ENCODE measurements at regions not wholly inside any gene's neighbourhood (a gene's known extent, or its start where the extent isn't known, plus 50 kb on each side); places are given as distances from the start of the nearest gene placed in this dataset.

- no TSS peak for BruUV-seq (replicated peaks)
- in situ Hi-C loops (cut with HindIII; ENCODE audit: extremely low pct_ligation_motif_present, low pct_unique_long_range_greater_than_20kb) (no loop called here), intact Hi-C loops (cut with micrococcal nuclease; ENCODE audit: unreplicated experiment) (no loop called here)
- no peak overlapping the region for H3K27ac ChIP-seq (ENCODE audit: extremely low read length, insufficient read depth, low read length)
- peak; percentile 52; the same call in 1 of the 2 replicates for TF ChIP-seq MAFF (IDR thresholded peaks at IDR 0.05; ENCODE audit: low read depth, low read length)
- no peak for TF ChIP-seq ETS1 (CRISPR knock-in tag; IDR thresholded peaks at IDR 0.05)
- peak; percentile 38 to 68; a peak in 2 of 4 replicates for TF ChIP-seq MAFK (conservative IDR thresholded peaks at IDR 0.05 in 1 of 2, IDR thresholded peaks at IDR 0.05 in 1 of 2; ENCODE audit: low read length in 2 of 2)
- H3K4me1 ChIP-seq (ENCODE audit: insufficient read depth, low read length): no peaks in the 10 kb centered on the region
- no peaks in the 10 kb centered on the region for H3K36me3 ChIP-seq (replicated peaks in 1 of 2; ENCODE audit: control insufficient read depth in 1 of 2, insufficient read depth in 2 of 2, low read length in 2 of 2)
- no peak overlapping the region for H3K4me2 ChIP-seq (ENCODE audit: low read depth, low read length)
- FAIRE-seq (no peak), ATAC-seq (no peak), DNase-seq (ENCODE audit: low spot score) (no peak)
- 14% methylated on average over 2 of the region's 2 CpGs for WGBS (ENCODE audit: low lambda C conversion rate)
- H4K20me1 ChIP-seq (ENCODE audit: insufficient read depth, low read length): no peaks in the 10 kb centered on the region
- no peak overlapping the region for H3K4me3 ChIP-seq (replicated peaks in 1 of 3; ENCODE audit: insufficient read depth in 1 of 3, low read depth in 2 of 3, low read length in 3 of 3)
- no peak overlapping the region for H2AFZ ChIP-seq (ENCODE audit: low read length)
- H3K79me2 ChIP-seq (ENCODE audit: insufficient read depth, low read length): no peaks in the 10 kb centered on the region
- H3K9ac ChIP-seq (ENCODE audit: insufficient read depth, low read depth, low read length): no peak overlapping the region
- ChIA-PET CTCF (ENCODE audit: low intra/inter-chr PET ratio, low total read pairs) (no interaction called here), POLR2A (no interaction called here)
- no peaks in the 10 kb centered on the region for H3K27me3 ChIP-seq (ENCODE audit: control insufficient read depth in 1 of 2, insufficient read depth in 2 of 2, low read length in 2 of 2)
- no peaks in the 10 kb centered on the region for H3K9me3 ChIP-seq (ENCODE audit: low read length)
Observed at GRCh38 chr20:11287126-11287525, 613.3 kb upstream of the JAG1 start.

GRCh38 chr20:11296221-11296620, 621.5 kb upstream of the BTBD3 start:
- no peaks in the 10 kb centered on the region for H3K79me2 ChIP-seq (ENCODE audit: insufficient read depth, low read length)
- H3K9ac ChIP-seq (ENCODE audit: insufficient read depth, low read depth, low read length): no peak overlapping the region
- BruUV-seq (replicated peaks): no TSS peak
- no peak for ATAC-seq
- POLR2A ChIA-PET: no interaction called here
- WGBS (ENCODE audit: low lambda C conversion rate): 4% methylated on average over 1 of the region's 1 CpG
- no peaks in the 10 kb centered on the region for H4K20me1 ChIP-seq (ENCODE audit: insufficient read depth, low read length)
- H3K4me1 ChIP-seq (ENCODE audit: insufficient read depth, low read length): no peaks in the 10 kb centered on the region
- in situ Hi-C loops (cut with HindIII; ENCODE audit: extremely low pct_ligation_motif_present, low pct_unique_long_range_greater_than_20kb): no loop called here
- H3K4me2 ChIP-seq (ENCODE audit: low read depth, low read length): no peak overlapping the region
- intact Hi-C loops (cut with micrococcal nuclease; ENCODE audit: unreplicated experiment): no loop called here
- CTCF ChIA-PET (ENCODE audit: low intra/inter-chr PET ratio, low total read pairs): no interaction called here
- FAIRE-seq: no peak
- no peak overlapping the region for H3K4me3 ChIP-seq (replicated peaks in 1 of 3; ENCODE audit: insufficient read depth in 1 of 3, low read depth in 2 of 3, low read length in 3 of 3)
- no peaks in the 10 kb centered on the region for H3K9me3 ChIP-seq (ENCODE audit: low read length)
- DNase-seq (ENCODE audit: low spot score): no peak
- no peaks in the 10 kb centered on the region for H3K36me3 ChIP-seq (replicated peaks in 1 of 2; ENCODE audit: control insufficient read depth in 1 of 2, insufficient read depth in 2 of 2, low read length in 2 of 2)
- no peaks in the 10 kb centered on the region; a peak in 1 of 5 replicates for H3K27me3 ChIP-seq (ENCODE audit: control insufficient read depth in 1 of 2, insufficient read depth in 2 of 2, low read length in 2 of 2)
- no peak overlapping the region for H3K27ac ChIP-seq (ENCODE audit: extremely low read length, insufficient read depth, low read length)
- no peak overlapping the region for H2AFZ ChIP-seq (ENCODE audit: low read length)
- TF ChIP-seq ZNF362 (CRISPR knock-in tag; IDR thresholded peaks at IDR 0.05; ENCODE audit: borderline replicate concordance) (no peak), RXRB (CRISPR knock-in tag; IDR thresholded peaks at IDR 0.05; ENCODE audit: borderline replicate concordance) (no peak), ZNF724P (CRISPR knock-in tag; IDR thresholded peaks at IDR 0.05; ENCODE audit: borderline replicate concordance) (no peak), ZNF12 (CRISPR knock-in tag; IDR thresholded peaks at IDR 0.05) (no peak), MIER2 (CRISPR knock-in tag; IDR thresholded peaks at IDR 0.05) (no peak), ZNF569 (CRISPR knock-in tag; IDR thresholded peaks at IDR 0.05; ENCODE audit: borderline replicate concordance) (no peak), CBX5 (CRISPR knock-in tag; IDR thresholded peaks at IDR 0.05; ENCODE audit: borderline replicate concordance) (no peak), MEIS1 (CRISPR knock-in tag; IDR thresholded peaks at IDR 0.05; ENCODE audit: borderline replicate concordance) (no peak), ZNF503 (CRISPR knock-in tag; IDR thresholded peaks at IDR 0.05) (no peak), DMAP1 (CRISPR knock-in tag; IDR thresholded peaks at IDR 0.05) (no peak), SRSF1 (optimal IDR thresholded peaks at IDR 0.05; ENCODE audit: low read depth, low read length) (no peak), ZBTB34 (CRISPR knock-in tag; IDR thresholded peaks at IDR 0.05) (no peak)
